GM20000 (cell line): ENCODE measurements at regions not wholly inside any gene's neighbourhood (a gene's known extent, or its start where the extent isn't known, plus 50 kb on each side); places are given as distances from the start of the nearest gene placed in this dataset.

Experiments used
- DNase-seq: peaks from one replicate; pipeline ENCODE4 v3.0.0; 2012; ENCODE audit warnings: low spot score
- CTCF ChIP-seq: IDR thresholded peaks from 2 replicates; pipeline ENCODE4 v1.5.1; 2012; ENCODE audit warnings: mild to moderate bottlenecking, control low read depth; ENCODE audit errors: extremely low read depth, missing control alignments

GRCh38 chr3:22759636-22760310, 443.4 kb upstream of the UBE2E2 start:
- TF ChIP-seq CTCF: no peak

GRCh38 chr3:22765679-22766078, 437.4 kb upstream of the UBE2E2 start:
- no peak for TF ChIP-seq CTCF

More at GRCh38 chr3:22759636-22760310, 443.4 kb upstream of the UBE2E2 start:
- no peak for DNase-seq

GRCh38 chr3:22777834-22778233, 425.3 kb upstream of the UBE2E2 start:
- DNase-seq: no peak

More at GRCh38 chr3:22765679-22766078, 437.4 kb upstream of the UBE2E2 start:
- DNase-seq: no peak

GRCh38 chr3:22779737-22780136, 423.4 kb upstream of the UBE2E2 start:
- DNase-seq: no peak
- no peak for TF ChIP-seq CTCF

More at GRCh38 chr3:22777834-22778233, 425.3 kb upstream of the UBE2E2 start:
- no peak for TF ChIP-seq CTCF

- no peak for DNase-seq
- no peak for TF ChIP-seq CTCF
Observed at GRCh38 chr3:22792533-22792932, 410.6 kb upstream of the UBE2E2 start.

- DNase-seq: no peak
- no peak for TF ChIP-seq CTCF
Observed at GRCh38 chr3:22795917-22796316, 407.2 kb upstream of the UBE2E2 start.

- no peak for DNase-seq
- TF ChIP-seq CTCF: no peak
Observed at GRCh38 chr3:22798461-22798860, 404.7 kb upstream of the UBE2E2 start.
